ENCODE measurements at regions not wholly inside any gene's neighbourhood (a gene's known extent, or its start where the extent isn't known, plus 50 kb on each side); places are given as distances from the start of the nearest gene placed in this dataset.

GRCh38 chr16:81179219-81179618 is 59.3 kb upstream of the BCO1 start:
- no peak for TF ChIP-seq CTCF (optimal IDR thresholded peaks at IDR 0.05 in 1 of 3, IDR thresholded peaks at IDR 0.05 in 1 of 3, conservative IDR thresholded peaks at IDR 0.05 in 1 of 3; ENCODE audit: extremely low read depth in 1 of 3, insufficient read depth in 2 of 3, low read length in 3 of 3)
- no peak for TF ChIP-seq EZH2 (IDR thresholded peaks at IDR 0.05; ENCODE audit: low read length)
